IPS DF 6.9 (cell line): ENCODE measurements at regions not wholly inside any gene's neighbourhood (a gene's known extent, or its start where the extent isn't known, plus 50 kb on each side); places are given as distances from the start of the nearest gene placed in this dataset.

Source experiments
- DNase-seq: peaks from one replicate; pipeline ENCODE4 v3.0.0-alpha.2; 2013; ENCODE audit warnings: low read depth, low spot score
- H3K27ac ChIP-seq: one replicate; pipeline ENCODE4 v1.5.1; 2013; ENCODE audit warnings: low read length, control low read depth
- H3K27me3 ChIP-seq: 2 replicates; pipeline ENCODE4 v1.6.1; 2013; ENCODE audit warnings: mild to moderate bottlenecking, low read length; ENCODE audit not compliant: control insufficient read depth, insufficient read depth
- H3K36me3 ChIP-seq: 2 replicates; pipeline ENCODE4 v1.6.1; 2013; ENCODE audit warnings: low read length; ENCODE audit not compliant: control insufficient read depth, insufficient read depth
- H3K4me1 ChIP-seq: 2 replicates; pipeline ENCODE4 v1.6.1; 2013; ENCODE audit warnings: low read length; ENCODE audit not compliant: control insufficient read depth, insufficient read depth
- H3K4me3 ChIP-seq: 2 replicates; pipeline ENCODE4 v1.5.1; 2013; ENCODE audit warnings: mild to moderate bottlenecking, low read length
- H3K9me3 ChIP-seq: 2 replicates; pipeline ENCODE4 v1.6.1; 2013; ENCODE audit warnings: low read length, inconsistent platforms; ENCODE audit not compliant: control insufficient read depth, insufficient read depth
- WGBS: extraction: QIAGEN DNeasy Blood & Tissue Kit; methylation state at CpG from one replicate; pipeline ENCODE4 v1.1.7; 2013; ENCODE audit warnings: mixed read lengths, missing lambda C conversion rate; ENCODE audit not compliant: insufficient read length, insufficient coverage; 5-methylcytosine and 5-hydroxymethylcytosine counted together

DNA sequence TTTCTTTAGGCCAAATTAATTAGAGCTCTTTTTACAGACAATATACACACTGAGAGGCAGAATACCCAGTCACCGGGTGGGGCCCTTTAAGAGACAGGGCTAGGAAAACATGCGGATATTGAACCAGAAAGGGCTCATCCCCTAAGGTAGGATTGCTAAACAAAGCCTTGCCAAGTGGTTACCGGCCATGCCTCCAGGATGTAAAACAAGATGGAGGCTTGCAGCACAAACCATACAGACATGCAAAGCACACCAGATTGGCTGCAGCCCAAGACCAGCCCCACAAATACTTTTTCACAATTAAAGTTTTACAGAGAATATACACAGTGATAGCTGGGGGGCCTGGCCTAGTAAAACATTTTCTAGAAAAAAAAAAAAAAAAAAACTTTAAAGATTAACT, 210.0 kb downstream of the KLHL4 start:
- H3K27me3 ChIP-seq: no peaks in the 10 kb centered on the region
- DNase-seq: no peak
- H3K36me3 ChIP-seq: no peaks in the 10 kb centered on the region
- no peaks in the 10 kb centered on the region for H3K4me1 ChIP-seq
- no peak overlapping the region for H3K27ac ChIP-seq
- H3K4me3 ChIP-seq: no peak overlapping the region
- no CpG with 5 or more reads among the region's 3 CpGs for WGBS
- H3K9me3 ChIP-seq: no peaks in the 10 kb centered on the region

DNA sequence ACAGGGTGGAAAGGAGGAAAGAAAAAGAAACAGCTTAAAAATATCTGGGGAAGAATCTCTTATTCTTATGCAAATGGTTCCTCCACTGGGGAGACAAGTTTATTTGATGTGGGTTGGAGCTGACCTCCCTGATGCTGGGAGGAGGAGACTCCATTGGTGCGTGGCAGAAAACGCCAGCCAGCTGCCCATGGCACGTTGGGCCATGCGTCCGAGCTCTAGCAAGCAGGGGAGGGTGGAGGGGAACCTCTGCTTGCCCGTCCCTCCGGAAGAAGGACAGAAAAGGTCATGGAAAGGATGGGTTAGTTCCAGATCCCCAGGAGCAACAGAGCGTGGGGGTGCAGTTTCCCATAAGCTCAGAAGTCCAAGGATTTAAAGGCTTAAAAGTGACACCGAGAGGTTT, 210.4 kb downstream of the KLHL4 start:
- Histone ChIP-seq H3K27me3 (no peaks in the 10 kb centered on the region), H3K4me1 (no peaks in the 10 kb centered on the region), H3K27ac (no peak overlapping the region), H3K4me3 (no peak overlapping the region), H3K36me3 (no peaks in the 10 kb centered on the region), H3K9me3 (no peaks in the 10 kb centered on the region)
- DNase-seq: no peak
- WGBS: no CpG with 5 or more reads among the region's 9 CpGs

DNA sequence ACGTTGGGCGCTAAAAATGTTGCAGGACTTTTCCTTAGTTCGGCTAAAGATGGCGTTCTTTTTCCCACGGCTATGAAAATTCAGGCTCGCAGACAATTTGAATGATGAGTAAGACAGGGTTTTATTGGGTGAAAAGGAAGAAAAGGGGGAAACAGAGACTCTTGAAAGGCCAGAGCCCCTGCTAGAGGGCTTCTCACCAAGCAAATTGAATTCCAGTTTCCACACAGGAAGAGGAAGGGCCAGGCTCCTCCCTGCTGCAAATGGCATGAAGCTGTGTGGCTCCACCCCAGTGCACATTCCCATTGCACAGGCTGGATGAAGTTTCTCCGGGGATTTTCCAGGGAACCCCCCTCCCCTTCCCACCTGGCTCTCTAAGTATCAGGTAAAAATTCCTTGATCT, 210.9 kb downstream of the KLHL4 start:
- no CpG with 5 or more reads among the region's 7 CpGs for WGBS
- H3K27ac ChIP-seq: no peak overlapping the region
- no peaks in the 10 kb centered on the region for H3K27me3 ChIP-seq
- no peaks in the 10 kb centered on the region for H3K9me3 ChIP-seq
- H3K4me3 ChIP-seq: no peak overlapping the region
- DNase-seq: no peak
- H3K36me3 ChIP-seq: no peaks in the 10 kb centered on the region
- H3K4me1 ChIP-seq: no peaks in the 10 kb centered on the region

DNA sequence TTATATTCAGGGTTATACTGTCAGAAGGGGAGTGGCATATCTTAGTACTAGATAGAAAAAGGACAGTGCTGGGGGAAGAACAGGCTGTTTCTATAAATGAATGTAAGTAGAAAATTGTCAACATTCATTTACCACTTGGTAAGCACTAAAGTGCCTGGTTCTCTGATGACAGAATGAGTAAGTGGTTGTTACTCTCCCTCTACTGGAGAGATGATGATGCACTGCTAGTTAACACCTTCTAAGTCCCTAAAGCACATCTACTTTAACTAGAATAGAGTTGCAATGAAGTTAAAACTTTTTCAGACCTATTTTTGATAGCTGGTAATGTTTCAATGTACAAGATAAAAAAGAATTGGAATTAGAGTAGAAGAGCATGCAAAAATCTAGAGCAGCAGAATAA, 214.5 kb downstream of the KLHL4 start:
- DNase-seq: no peak
- H3K9me3 ChIP-seq: no peaks in the 10 kb centered on the region
- H3K4me1 ChIP-seq: no peaks in the 10 kb centered on the region
- H3K27me3 ChIP-seq: no peaks in the 10 kb centered on the region
- H3K4me3 ChIP-seq: no peak overlapping the region
- H3K36me3 ChIP-seq: no peaks in the 10 kb centered on the region
- H3K27ac ChIP-seq: no peak overlapping the region

DNA sequence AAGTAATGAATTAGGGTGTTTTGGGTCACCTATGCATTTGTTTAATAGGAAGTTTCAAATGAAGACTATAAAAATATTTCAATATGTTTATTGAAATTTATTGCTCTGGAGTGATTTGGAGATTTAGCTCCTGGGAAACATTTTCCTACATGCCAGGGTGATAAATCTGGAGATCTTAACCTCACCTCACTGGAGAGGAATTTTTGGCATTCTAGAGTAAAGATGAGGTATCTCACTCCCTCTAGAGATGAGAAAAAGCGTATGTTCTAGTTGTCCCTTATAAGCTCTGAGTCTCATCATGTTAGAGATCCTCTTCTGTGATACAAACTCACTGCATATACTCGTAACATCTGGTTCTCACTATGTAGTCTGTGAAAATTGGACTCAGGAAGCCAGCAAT, 219.0 kb downstream of the KLHL4 start:
- H3K36me3 ChIP-seq: no peaks in the 10 kb centered on the region
- no peak for DNase-seq
- H3K4me3 ChIP-seq: no peak overlapping the region
- no peaks in the 10 kb centered on the region for H3K9me3 ChIP-seq
- no peak overlapping the region for H3K27ac ChIP-seq
- no CpG with 5 or more reads among the region's 2 CpGs for WGBS
- no peaks in the 10 kb centered on the region for H3K4me1 ChIP-seq
- H3K27me3 ChIP-seq: no peaks in the 10 kb centered on the region

DNA sequence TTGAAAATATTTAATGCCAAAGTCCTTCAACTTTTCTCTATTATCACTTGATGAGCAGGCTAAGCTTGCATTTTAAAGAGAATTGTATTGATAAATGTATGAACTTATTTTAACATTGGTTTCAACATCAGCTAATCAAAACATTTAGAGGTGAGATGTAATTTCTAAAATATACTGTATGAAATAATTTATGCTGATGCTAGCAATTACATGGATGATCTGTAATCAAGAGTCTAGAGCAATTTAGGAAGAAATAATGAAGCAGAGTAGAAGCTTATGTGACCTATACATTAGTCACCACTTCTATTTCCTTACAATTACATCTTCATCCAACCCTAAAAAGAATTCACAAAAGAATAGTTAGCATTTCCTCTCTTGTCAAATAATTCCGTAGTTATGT, 226.8 kb downstream of the KLHL4 start:
- no peaks in the 10 kb centered on the region for H3K36me3 ChIP-seq
- WGBS: no CpG with 5 or more reads among the region's 1 CpG
- no peaks in the 10 kb centered on the region for H3K9me3 ChIP-seq
- H3K27ac ChIP-seq: no peak overlapping the region
- no peaks in the 10 kb centered on the region for H3K27me3 ChIP-seq
- no peak overlapping the region for H3K4me3 ChIP-seq
- no peak for DNase-seq
- no peaks in the 10 kb centered on the region for H3K4me1 ChIP-seq

DNA sequence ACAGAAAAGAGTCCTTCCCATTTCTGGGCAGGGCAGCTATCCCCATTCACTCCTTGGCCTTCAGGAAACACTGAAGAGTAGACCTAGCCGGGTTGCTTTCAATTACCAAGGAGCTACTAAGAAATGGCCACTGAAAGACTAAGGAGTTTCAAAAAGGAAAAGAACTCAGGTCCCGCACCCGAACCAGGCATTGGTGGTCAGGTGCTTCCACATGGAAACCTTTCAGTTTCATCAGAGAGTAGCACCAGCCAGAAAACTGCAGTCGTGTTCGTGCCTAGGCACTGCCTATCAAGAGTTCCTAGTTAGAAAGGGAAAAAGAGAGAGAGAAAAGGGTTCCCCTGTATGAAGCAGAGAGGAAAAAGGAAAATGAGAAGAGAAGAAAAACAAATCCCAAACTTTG, 237.9 kb downstream of the KLHL4 start:
- Histone ChIP-seq H3K27me3 (no peaks in the 10 kb centered on the region), H3K27ac (no peak overlapping the region), H3K4me1 (no peaks in the 10 kb centered on the region), H3K36me3 (no peaks in the 10 kb centered on the region), H3K9me3 (no peaks in the 10 kb centered on the region), H3K4me3 (no peak overlapping the region)
- no peak for DNase-seq
- no CpG with 5 or more reads among the region's 5 CpGs for WGBS

DNA sequence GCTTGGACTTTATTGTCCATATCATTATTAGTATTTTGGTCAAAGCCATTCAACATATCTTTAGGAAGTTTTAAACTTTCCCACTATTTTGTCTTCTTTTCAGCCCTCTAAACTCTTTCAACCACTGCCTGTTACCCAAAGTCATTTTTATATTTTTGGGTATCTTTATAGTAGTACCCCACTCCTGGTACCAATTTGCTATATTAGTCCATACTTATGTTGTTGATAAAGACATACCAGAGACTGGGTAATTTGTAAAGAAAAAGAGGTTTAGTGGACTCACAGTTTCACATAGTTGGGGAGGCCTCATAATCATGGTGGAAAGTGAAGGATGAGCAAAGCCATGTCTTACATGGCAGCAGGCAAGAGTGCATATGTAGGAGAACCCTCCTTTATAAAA, 271.4 kb downstream of the KLHL4 start:
- DNase-seq: no peak
- Histone ChIP-seq H3K36me3 (no peaks in the 10 kb centered on the region), H3K9me3 (no peaks in the 10 kb centered on the region; the same call in 1 of the 2 replicates), H3K27me3 (no peaks in the 10 kb centered on the region), H3K4me3 (no peak overlapping the region), H3K4me1 (no peaks in the 10 kb centered on the region), H3K27ac (no peak overlapping the region)

DNA sequence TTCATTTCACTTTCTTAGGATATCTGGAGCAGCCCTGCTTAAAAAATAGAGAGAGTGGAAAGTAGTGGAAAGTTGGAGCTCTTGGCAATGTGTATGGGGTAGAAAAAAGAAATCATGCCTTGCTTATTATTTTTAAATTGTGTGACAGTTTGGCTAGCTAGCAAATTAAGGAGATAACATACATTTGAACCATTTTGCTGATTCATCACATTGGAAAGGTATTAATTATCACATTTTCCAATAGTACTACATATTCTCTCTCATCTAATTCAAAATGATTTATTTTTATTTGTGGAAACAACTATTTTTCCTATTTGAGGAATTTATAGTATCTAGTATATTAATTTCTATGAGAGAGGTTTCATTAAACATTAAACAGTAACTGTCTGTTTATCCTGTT, 280.4 kb downstream of the KLHL4 start:
- no peak overlapping the region for H3K27ac ChIP-seq
- H3K4me1 ChIP-seq: no peaks in the 10 kb centered on the region
- no peak overlapping the region for H3K4me3 ChIP-seq
- DNase-seq: no peak
- H3K9me3 ChIP-seq: no peaks in the 10 kb centered on the region
- H3K36me3 ChIP-seq: no peaks in the 10 kb centered on the region
- H3K27me3 ChIP-seq: no peaks in the 10 kb centered on the region

DNA sequence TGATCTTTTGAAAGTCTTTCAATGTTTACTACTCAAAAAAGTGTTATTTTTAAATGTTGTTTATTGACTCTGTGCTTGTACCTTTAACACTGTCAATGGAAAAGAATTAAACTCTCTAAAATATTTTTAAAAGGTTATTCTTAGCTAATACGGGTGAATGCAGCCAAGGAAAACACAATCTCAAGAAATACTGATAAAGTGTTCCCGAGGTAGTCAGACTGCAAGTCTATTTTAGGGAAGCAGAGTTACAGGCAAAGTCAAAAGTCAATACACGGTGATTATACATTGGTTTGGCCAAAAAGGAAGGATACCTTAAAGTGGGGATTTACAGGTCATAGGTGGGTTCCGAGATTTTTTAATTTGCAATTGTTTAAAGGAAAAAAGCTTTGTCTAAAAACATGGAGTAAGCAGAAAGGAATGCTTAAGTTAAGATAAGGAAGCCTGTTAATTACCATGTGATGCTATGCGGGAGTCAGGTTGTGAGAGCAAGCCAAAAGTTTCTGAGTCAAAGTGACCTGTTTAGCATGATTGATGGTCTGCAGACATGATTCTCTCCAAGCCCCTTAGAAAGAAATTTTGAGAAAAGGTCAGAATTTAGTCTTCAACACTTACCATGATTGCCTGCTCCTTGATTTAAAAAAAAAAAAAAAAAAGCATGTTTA, 288.4 kb downstream of the KLHL4 start:
- Histone ChIP-seq H3K36me3 (no peaks in the 10 kb centered on the region), H3K4me3 (no peak overlapping the region), H3K4me1 (no peaks in the 10 kb centered on the region), H3K27ac (no peak overlapping the region), H3K9me3 (no peaks in the 10 kb centered on the region), H3K27me3 (no peaks in the 10 kb centered on the region)
- no CpG with 5 or more reads among the region's 5 CpGs for WGBS
- no peak for DNase-seq

DNA sequence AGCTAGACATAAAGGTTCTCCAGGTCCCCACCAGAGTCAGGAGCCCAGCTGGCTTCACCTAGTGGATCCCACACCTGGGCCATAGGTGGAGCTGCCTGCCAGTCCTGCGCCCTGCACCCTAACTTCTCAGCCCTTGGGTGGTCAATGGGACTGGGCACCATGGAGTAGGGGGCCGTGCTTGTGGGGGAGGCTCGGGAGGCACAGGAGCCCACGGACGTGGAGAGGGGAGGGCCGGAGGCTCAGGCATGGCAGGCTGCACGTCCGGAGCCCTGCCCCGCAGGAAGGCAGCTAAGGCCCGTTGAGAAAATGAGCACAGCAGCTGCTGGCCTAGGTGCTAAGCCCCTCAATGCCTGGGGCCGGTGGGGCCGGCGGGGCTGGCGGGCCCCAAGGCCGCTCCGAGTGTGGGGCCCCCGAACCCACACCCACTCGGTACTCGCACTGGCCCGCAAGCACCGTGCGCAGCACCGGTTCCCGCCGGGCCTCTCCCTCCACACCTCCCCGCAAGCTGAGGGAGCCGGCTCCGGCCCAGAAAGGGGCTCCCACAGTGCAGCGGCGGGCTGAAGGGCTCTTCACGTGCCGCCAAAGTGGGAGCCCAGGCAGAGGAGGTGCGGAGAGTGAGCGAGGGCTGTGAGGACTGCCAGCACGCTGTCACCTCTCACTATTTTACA, 291.1 kb downstream of the KLHL4 start:
- Histone ChIP-seq H3K4me3 (no peak overlapping the region), H3K27me3 (no peaks in the 10 kb centered on the region), H3K9me3 (no peaks in the 10 kb centered on the region), H3K4me1 (no peaks in the 10 kb centered on the region), H3K27ac (no peak overlapping the region), H3K36me3 (no peaks in the 10 kb centered on the region)
- no peak for DNase-seq
- no CpG with 5 or more reads among the region's 35 CpGs for WGBS
